ENCODE measurements at regions not wholly inside any gene's neighbourhood (a gene's known extent, or its start where the extent isn't known, plus 50 kb on each side); places are given as distances from the start of the nearest gene placed in this dataset.

GRCh38 chr5:124538191-124538590, 208.2 kb downstream of the ZNF608 start:
- Histone ChIP-seq H3K36me3 (no peaks in the 10 kb centered on the region), H3K4me3 (no peak overlapping the region), H3K9me3 (no peaks in the 10 kb centered on the region), H3K27ac (no peak overlapping the region), H3K4me1 (no peaks in the 10 kb centered on the region), H3K27me3 (no peaks in the 10 kb centered on the region)
- no peak for DNase-seq
- no peak for TF ChIP-seq POLR2A (IDR thresholded peaks at IDR 0.05)

DNA sequence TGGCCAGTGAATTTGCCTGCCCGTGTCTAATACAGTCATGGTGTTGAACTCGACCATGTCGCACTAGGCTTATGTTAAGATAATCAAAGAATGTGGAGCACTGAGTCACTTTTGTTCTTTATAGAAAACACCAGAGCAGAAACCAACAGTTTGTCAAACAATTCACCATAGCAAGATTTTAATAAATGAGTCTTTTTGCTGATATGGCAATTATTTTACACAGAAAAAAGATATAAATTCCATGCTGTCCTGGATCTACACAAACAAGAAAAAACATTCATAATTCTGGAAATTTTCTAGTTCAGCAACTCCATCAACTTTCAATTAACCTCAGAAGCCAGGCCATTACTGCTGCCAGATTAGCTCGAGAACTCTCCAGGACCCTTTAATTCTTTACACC, 208.9 kb downstream of the ZNF608 start:
- Histone ChIP-seq H3K4me3 (no peak overlapping the region), H3K36me3 (no peaks in the 10 kb centered on the region), H3K27ac (no peak overlapping the region), H3K27me3 (no peaks in the 10 kb centered on the region), H3K9me3 (no peaks in the 10 kb centered on the region), H3K4me1 (no peaks in the 10 kb centered on the region)
- TF ChIP-seq, protein P1, sequence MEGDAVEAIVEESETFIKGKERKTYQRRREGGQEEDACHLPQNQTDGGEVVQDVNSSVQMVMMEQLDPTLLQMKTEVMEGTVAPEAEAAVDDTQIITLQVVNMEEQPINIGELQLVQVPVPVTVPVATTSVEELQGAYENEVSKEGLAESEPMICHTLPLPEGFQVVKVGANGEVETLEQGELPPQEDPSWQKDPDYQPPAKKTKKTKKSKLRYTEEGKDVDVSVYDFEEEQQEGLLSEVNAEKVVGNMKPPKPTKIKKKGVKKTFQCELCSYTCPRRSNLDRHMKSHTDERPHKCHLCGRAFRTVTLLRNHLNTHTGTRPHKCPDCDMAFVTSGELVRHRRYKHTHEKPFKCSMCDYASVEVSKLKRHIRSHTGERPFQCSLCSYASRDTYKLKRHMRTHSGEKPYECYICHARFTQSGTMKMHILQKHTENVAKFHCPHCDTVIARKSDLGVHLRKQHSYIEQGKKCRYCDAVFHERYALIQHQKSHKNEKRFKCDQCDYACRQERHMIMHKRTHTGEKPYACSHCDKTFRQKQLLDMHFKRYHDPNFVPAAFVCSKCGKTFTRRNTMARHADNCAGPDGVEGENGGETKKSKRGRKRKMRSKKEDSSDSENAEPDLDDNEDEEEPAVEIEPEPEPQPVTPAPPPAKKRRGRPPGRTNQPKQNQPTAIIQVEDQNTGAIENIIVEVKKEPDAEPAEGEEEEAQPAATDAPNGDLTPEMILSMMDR (IDR thresholded peaks at IDR 0.05) = no peak
- TF ChIP-seq POLR2A (IDR thresholded peaks at IDR 0.05) = no peak
- DNase-seq = no peak

- Histone ChIP-seq H3K36me3 (no peaks in the 10 kb centered on the region), H3K27me3 (no peaks in the 10 kb centered on the region), H3K4me1 (no peaks in the 10 kb centered on the region), H3K4me3 (no peak overlapping the region), H3K9me3 (no peaks in the 10 kb centered on the region), H3K27ac (no peak overlapping the region)
- no peak for DNase-seq
- TF ChIP-seq, protein P1 (IDR thresholded peaks at IDR 0.05) = no peak
- no peak for TF ChIP-seq POLR2A (IDR thresholded peaks at IDR 0.05)
These were observed 209.3 kb downstream of the ZNF608 start for GRCh38 chr5:124537107-124537506.

DNA sequence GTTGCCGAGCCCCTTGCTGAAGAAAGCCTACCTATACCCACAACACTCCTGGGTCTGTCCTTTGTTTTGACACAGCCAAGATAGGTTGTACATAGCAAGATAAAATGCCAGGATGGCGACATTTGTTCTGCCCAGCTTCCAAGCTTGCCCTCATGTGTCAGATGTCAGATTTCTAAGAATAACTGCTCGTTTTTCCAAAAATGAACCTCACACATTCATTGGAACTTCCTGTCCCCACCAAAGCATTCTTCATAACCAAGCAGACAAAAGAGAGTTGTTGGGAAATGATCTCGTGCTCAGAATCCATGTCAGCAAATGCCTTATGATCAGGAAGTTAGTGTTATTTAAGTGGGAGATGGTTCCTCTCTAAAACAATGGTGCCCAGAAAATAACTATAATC, 210.1 kb downstream of the ZNF608 start:
- no peak for TF ChIP-seq POLR2A (IDR thresholded peaks at IDR 0.05)
- TF ChIP-seq, protein P1 (IDR thresholded peaks at IDR 0.05) = no peak
- Histone ChIP-seq H3K27me3 (no peaks in the 10 kb centered on the region), H3K27ac (no peak overlapping the region), H3K9me3 (no peaks in the 10 kb centered on the region), H3K36me3 (no peaks in the 10 kb centered on the region), H3K4me1 (no peaks in the 10 kb centered on the region), H3K4me3 (no peak overlapping the region)
- no peak for DNase-seq

GRCh38 chr5:124530916-124531315, 215.5 kb downstream of the ZNF608 start:
- no peak for DNase-seq
- TF ChIP-seq, protein P1 (IDR thresholded peaks at IDR 0.05) = no peak
- no peak for TF ChIP-seq POLR2A (IDR thresholded peaks at IDR 0.05)
- Histone ChIP-seq H3K4me3 (no peak overlapping the region), H3K27ac (no peak overlapping the region), H3K9me3 (no peaks in the 10 kb centered on the region), H3K4me1 (no peaks in the 10 kb centered on the region), H3K36me3 (no peaks in the 10 kb centered on the region), H3K27me3 (no peaks in the 10 kb centered on the region)

- H3K27ac ChIP-seq = no peak overlapping the region
- TF ChIP-seq POLR2A (IDR thresholded peaks at IDR 0.05) = no peak
- TF ChIP-seq, protein P1 (IDR thresholded peaks at IDR 0.05) = no peak
- H3K4me1 ChIP-seq = no peaks in the 10 kb centered on the region
- no peaks in the 10 kb centered on the region for H3K27me3 ChIP-seq
- H3K4me3 ChIP-seq = no peak overlapping the region
- H3K9me3 ChIP-seq = no peaks in the 10 kb centered on the region
- no peak for DNase-seq
- no peaks in the 10 kb centered on the region for H3K36me3 ChIP-seq
These were observed 217.6 kb downstream of the ZNF608 start for GRCh38 chr5:124528838-124529237.
